Sigmoid colon (tissue), 3 donors: ENCODE measurements at regions not wholly inside any gene's neighbourhood (a gene's known extent, or its start where the extent isn't known, plus 50 kb on each side); places are given as distances from the start of the nearest gene placed in this dataset.

Experiments
- CTCF ChIP-seq, 4 experiments: fragments of 450-650 bp in 3 of 4; fragments of 200-600 bp in 1 of 4; IDR thresholded peaks; one replicate each; pipeline ENCODE4 v1.5.1; 2016 to 2019; ENCODE audit warnings: antibody characterized with exemption in 4 of 4, mild to moderate bottlenecking in 3 of 4, moderate library complexity in 2 of 4
- POLR2A ChIP-seq, 2 donors: fragments of 450-650 bp; IDR thresholded peaks; one replicate each; pipeline ENCODE4 v1.6.1; 2016; ENCODE audit warnings: antibody characterized with exemption in 2 of 2, mild to moderate bottlenecking in 2 of 2, moderate library complexity in 2 of 2

- no peak for TF ChIP-seq POLR2A (IDR thresholded peaks at IDR 0.05)
- no peak for TF ChIP-seq CTCF (IDR thresholded peaks at IDR 0.05)
Observed at GRCh38 chr11:11722861-11723260, 101.1 kb upstream of the GALNT18 start.
